NCI-H2029 treated with DMSO at 0.1 percent for 48 hours (cell line): ENCODE measurements at regions not wholly inside any gene's neighbourhood (a gene's known extent, or its start where the extent isn't known, plus 50 kb on each side); places are given as distances from the start of the nearest gene placed in this dataset.
"Not testable (repeated sequence)": the region's sequence is repeated elsewhere in the genome, so short reads cannot be mapped to it uniquely, and the experiment has no call there.

ENCODE experiments used
- DNase-seq: peaks from one replicate; lab custom pipeline; 2025; lab: John Stamatoyannopoulos, UW

DNA sequence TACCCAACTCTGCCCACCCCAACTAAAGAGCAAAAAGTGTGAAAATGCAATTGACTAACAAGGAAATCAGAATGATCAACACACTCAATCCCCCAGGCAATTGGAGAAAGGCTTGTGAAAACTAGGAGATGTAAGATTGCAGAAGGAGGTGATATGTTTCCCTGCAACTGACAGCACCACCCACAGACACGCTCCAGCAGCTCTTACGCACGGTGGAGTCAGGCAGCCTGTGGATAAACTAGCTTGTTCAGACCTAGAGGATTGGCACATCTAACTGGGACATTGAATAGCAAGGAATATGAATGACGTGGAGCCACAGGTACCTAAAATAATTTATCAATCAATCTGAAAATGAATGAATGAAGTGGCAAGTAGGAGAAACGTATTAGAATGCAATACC lies 125.7 kb upstream of the MYO3A start:
- DNase-seq, result no peak

DNA sequence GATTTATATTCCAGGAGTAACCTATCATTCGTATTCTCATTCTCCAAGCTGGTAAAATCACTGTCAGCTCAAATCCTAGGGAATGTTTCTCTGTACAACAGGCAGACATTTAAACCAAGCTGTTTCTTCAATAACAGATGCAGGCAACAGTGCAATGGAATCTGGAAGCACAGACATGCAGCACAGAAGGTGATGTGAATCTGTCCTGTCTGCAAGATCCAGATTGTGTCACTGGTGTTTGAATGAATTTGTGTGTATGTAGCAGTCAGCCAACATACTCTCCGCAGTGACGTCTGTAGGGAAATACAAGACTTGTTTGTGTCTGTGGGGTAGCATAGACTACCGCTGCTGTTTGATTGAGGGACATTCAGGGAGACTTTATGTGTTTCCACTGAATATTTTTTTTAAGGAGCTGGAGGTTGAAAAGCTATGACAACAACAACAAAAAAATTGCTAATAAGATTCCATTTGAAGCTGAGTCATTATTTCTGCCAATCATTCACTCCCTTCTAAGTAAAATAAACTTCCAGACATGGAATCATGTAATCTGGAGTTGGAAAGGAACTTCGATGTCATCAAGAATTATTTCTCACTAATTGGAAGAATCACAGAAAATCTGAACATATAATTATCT lies 122.9 kb upstream of the MYO3A start:
- DNase-seq, result no peak

DNA sequence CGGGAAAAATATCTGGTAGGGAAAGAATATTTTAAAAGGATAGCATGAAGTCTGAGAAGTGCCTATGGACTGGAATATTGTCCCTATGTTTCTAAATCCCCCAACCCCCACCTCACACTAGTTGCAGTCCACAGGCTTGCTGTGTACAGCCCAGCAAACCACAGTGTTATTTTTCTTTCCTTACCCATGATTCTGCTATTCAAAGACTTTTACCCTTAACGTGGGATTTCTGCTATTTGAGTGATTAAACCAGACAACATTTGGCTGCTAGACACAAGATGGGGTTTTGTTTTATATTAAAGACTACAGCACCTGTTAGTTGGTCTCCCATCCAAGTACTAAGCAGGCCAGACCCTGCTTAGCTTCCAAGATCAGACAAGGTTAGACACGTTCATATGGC lies 120.5 kb upstream of the MYO3A start:
- DNase-seq, result no peak

DNA sequence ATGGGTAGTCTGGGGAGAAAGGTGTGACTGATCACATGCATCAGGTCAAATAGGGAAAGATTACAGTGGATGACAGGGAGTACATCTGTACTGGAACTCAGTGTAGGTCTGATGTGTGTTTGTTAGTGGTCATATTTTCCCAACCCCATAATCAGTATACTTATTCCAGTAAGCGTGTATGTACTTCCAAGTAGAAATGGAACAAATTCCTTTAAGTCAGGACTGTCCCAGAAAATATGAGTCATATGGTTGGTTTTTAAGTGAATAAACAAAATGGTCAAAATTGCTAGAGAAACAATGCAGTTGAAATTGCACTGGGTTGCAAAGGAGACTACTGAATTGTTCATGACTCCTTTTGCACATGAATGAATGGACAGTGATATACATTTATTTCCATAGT lies 118.8 kb upstream of the MYO3A start:
- DNase-seq, result no peak

DNA sequence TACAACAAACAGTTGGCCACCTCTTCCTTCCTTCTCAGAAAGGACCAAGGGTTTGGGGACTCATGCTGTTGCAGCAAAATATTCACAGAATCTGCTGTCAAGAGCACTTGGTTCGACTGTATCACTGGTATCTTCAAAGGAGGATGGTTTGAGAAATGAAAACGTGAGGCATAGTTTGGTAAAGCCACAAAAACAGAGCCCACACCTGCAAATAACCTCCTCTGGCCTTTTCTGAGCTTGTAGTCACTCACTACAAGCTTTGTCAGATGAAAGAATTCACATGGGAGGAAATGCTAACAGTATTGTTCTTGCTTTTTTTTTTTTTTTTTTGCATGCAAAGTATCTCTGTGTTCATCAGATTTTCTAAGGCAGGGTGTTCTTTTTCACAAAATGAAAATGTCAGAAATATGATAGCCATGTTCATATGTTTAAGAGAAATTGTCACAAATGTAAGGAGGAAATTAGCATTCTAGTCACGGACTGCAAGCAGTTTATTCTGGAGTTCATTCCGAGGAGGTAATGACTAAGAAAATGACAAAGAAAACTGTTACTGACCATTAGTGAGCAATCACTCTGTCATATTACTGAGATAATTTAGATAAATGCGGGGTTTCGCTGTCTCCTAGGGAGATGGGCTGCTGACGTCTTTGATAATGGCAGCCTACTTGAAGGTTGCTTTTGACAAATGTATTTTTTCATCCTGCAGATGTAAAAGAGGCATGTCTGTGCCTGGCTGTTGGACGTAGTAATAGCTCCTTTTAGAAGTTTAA lies 117.8 kb upstream of the MYO3A start:
- no peak for DNase-seq

DNA sequence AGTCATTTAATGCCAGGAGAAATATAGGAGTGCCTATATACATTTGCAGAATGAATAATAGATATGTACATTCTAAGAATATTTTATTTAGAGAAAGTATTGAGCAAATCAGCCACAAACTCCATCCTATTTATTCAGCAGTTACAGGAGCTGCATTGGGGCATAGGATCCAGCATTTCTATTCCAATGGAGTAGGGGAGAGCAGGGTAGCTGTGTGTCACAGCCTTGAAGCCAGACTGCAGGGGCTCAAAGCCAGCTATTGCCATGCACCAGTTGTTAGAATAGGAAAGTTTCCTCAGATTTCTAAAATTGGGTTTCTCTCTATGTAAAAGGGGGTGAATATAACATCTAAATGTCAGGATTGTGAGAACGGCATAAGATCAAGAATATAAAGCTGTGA lies 116.8 kb upstream of the MYO3A start:
- no peak for DNase-seq

DNA sequence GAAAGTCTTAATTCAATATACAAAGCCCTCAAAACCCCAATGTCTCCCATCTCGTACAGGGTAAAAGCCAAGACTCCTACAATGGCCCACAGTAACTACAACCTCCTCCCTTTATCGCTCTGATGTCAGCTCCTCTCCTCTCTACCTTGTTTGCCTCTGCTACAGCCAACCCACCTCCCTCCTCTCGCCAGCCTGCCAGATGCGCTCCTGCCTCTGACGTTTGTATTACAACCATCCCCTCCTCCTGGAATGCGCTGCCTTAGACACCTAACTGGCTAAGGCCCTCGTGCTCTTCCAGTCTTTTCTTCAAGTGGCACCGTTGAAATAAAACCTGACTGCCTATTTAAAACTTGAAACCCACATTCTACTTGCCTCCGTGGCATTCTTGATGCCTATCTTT lies 115.3 kb upstream of the MYO3A start:
- DNase-seq, result no peak

DNA sequence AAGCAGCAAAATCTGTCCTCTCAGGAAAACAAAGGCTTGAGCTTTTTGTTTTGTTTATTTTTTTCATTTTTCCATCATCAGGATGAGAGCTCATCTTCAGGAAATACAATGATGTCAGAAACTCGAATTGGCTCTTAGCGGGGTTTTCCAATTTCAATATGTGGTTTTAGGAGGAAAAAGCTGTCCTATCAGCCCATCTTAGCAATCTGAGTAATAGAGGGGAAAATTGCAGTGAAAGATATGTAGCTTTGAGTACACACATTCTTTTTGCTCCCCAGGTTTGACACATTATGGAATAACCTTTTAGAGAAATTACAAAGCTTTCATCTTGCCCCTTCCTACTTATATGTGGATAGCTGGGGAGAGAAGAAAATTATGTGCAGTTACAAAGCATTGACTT lies 113.6 kb upstream of the MYO3A start:
- no peak for DNase-seq

- DNase-seq, result no peak
These were observed 113.2 kb upstream of the MYO3A start for GRCh38 chr10:25820874-25821273.

- no peak for DNase-seq
These were observed 110.0 kb upstream of the MYO3A start for GRCh38 chr10:25824050-25824449.

DNA sequence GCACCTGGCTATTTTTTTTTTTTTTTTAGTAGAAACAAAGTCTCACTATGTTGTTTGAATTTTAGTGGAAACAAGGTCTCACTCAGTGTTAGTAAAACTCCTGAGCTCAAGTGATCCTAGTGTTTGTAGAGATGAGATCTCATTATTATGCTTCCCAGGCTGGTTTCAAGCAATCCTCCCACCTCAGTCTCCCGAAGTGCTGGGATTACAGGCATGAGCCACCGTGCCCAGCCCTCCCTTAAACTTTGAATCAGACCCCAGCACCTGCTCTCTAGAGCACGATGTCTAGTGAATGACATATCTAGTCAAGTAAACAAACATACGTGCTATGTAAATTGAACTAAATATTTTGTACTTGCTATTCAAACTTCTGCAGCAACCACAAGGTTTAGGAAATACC lies 105.6 kb upstream of the MYO3A start:
- no peak for DNase-seq

GRCh38 chr10:25831080-25831479 lies 102.9 kb upstream of the MYO3A start:
- no peak for DNase-seq

GRCh38 chr10:25839683-25840082 lies 94.3 kb upstream of the MYO3A start:
- no peak for DNase-seq

- DNase-seq, result not testable (repeated sequence)
These were observed 93.2 kb upstream of the MYO3A start for GRCh38 chr10:25840875-25841274.

DNA sequence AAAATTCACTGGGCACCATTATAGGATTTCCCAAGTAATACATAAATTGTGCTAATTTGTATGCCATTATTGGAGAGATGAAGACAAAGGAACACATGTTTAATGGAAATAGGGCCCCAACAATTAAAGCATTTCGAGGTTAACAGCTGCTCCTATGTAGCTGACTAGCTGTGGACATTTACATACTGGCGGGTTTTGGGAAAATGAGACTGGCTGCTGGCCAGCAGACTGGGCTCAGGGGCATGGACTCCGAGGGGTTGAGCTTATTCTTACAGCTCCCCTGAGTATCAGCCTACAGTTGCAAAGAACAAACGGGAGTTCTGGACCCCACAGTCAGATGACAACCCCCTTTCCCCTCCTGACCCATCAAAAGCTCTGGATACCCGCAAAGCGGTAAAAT lies 91.9 kb upstream of the MYO3A start:
- no peak for DNase-seq

- no peak for DNase-seq
These were observed 90.4 kb upstream of the MYO3A start for GRCh38 chr10:25843551-25844170.

GRCh38 chr10:25844716-25845115 lies 89.3 kb upstream of the MYO3A start:
- not testable (repeated sequence) for DNase-seq

DNA sequence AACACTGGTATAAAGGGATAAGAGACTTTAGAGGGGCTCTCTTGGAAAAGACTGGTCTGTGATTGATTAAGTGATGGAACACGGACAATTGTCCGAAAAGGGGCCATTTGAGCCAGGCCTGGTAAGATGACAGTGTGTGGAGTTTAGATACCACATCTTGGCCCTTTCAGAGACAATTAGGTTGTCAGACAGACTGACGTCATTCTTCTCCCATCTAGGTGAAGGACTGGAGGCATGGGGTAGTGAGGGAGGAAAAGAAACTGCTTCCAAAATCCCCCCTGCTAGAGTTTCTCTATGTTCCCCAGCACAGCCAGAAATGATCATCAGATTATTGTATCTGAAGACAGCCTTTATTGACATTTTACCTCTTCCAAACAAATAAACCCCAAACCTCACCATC lies 84.8 kb upstream of the MYO3A start:
- no peak for DNase-seq

DNA sequence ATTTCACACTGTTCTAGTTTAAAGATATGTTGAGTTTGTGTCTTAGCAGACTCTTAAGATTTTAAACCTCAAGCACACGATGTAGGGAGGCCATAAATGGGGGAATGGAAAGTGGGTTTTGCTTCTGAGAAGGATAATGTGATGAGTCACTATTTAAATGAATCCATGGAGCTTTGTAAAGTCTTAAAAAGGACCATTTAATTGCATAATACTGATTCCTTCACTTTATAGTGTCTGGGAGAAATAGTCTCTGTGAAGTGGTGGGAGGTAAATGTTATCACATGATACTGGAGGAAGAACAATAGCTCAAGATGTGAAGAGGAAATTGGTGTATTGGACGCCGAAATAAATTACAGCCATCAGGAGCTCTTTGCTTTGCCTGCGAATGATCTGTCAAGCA lies 84.0 kb upstream of the MYO3A start:
- no peak for DNase-seq

- no peak for DNase-seq
These were observed 82.5 kb upstream of the MYO3A start for GRCh38 chr10:25851548-25851947.

GRCh38 chr10:25852364-25852941 lies 81.6 kb upstream of the MYO3A start:
- DNase-seq, result no peak

DNA sequence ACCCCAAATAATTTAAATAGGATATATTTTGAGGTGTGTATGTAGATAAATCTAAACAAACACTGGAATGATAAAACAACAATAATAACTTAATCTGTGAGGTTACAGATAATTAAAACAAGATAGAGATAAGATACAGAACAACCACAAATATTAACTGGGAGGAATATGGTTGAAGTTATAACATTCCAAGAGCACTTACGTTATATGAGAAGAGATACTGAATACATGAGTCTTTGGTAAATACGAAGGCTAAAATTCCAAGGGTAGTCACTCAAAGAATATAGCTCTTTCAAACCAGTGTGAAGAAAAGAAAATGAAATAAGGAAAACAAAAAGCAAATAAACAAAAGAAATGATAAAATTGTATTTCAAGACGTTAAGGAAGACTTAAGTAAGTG lies 76.0 kb upstream of the MYO3A start:
- no peak for DNase-seq

GRCh38 chr10:25865267-25865666 lies 68.8 kb upstream of the MYO3A start:
- no peak for DNase-seq
